HCT116 (cell line): ENCODE measurements at regions not wholly inside any gene's neighbourhood (a gene's known extent, or its start where the extent isn't known, plus 50 kb on each side); places are given as distances from the start of the nearest gene placed in this dataset.

Experiments used
- CTCF ChIP-seq, 3 experiments: fragments of 200-600 bp in 1 of 3; sonication (generic) in 1 of 3; IDR thresholded peaks in 2 of 3; conservative IDR thresholded peaks in 1 of 3; 2 replicates each; pipeline ENCODE4 v1.5.1; 2012 to 2017; ENCODE audit warnings: low read depth in 2 of 3, low read length in 2 of 3, antibody characterized with exemption in 1 of 3, borderline replicate concordance in 1 of 3, control low read depth in 1 of 3, mild to moderate bottlenecking in 1 of 3, mixed read lengths in 1 of 3, mixed run types in 1 of 3, moderate library complexity in 1 of 3; ENCODE audit not compliant: insufficient read depth in 1 of 3
- POLR2A ChIP-seq: IDR thresholded peaks from 2 replicates; pipeline ENCODE4 v1.7.0; 2011; ENCODE audit warnings: borderline replicate concordance; ENCODE audit not compliant: insufficient read depth, insufficient read length; ENCODE audit errors: extremely low read depth

GRCh38 chr15:97598353-97598798 is 362.1 kb upstream of the ARRDC4 start:
- TF ChIP-seq POLR2A (no peak), CTCF (IDR thresholded peaks at IDR 0.05 in 2 of 3, conservative IDR thresholded peaks at IDR 0.05 in 1 of 3; ENCODE audit: borderline replicate concordance in 1 of 3, insufficient read depth in 1 of 3, low read depth in 2 of 3, low read length in 2 of 3) (no peak)
